Small intestine (tissue), 7 donors: ENCODE measurements at regions not wholly inside any gene's neighbourhood (a gene's known extent, or its start where the extent isn't known, plus 50 kb on each side); places are given as distances from the start of the nearest gene placed in this dataset.
A peak's percentile ranks its signal among the peaks of the same experiment; 100 is the strongest.

Experiments
- DNase-seq, 2 donors: peaks; one replicate each; pipeline versions ENCODE4 v3.0.0 to v3.0.0-alpha.2; 2013
- FAIRE-seq: peaks from 2 replicates; lab custom pipeline; 2012; peaks lifted over from hg19 to GRCh38; lab: Jason Lieb, UNC
- H3K27ac ChIP-seq, 3 donors: one replicate each; pipeline ENCODE4 v1.5.1; 2013; ENCODE audit warnings: low read length in 2 of 3, mild to moderate bottlenecking in 2 of 3, control low read depth in 1 of 3, inconsistent platforms in 1 of 3, low read depth in 1 of 3, moderate library complexity in 1 of 3
- H3K27me3 ChIP-seq, 3 donors: one replicate each; pipeline ENCODE4 v1.6.1; 2013; ENCODE audit warnings: low read length in 3 of 3, inconsistent platforms in 1 of 3; ENCODE audit not compliant: control insufficient read depth in 3 of 3, insufficient read depth in 3 of 3
- H3K36me3 ChIP-seq, 3 donors: one replicate each; pipeline ENCODE4 v1.6.1; 2013; ENCODE audit warnings: low read length in 3 of 3, inconsistent platforms in 1 of 3, low read depth in 1 of 3, mild to moderate bottlenecking in 1 of 3, moderate library complexity in 1 of 3; ENCODE audit not compliant: control insufficient read depth in 3 of 3, insufficient read depth in 2 of 3
- H3K4me1 ChIP-seq, 3 donors: one replicate each; pipeline ENCODE4 v1.6.1; 2013; ENCODE audit warnings: low read length in 2 of 3, inconsistent platforms in 1 of 3, low read depth in 1 of 3, mild to moderate bottlenecking in 1 of 3, moderate library complexity in 1 of 3; ENCODE audit not compliant: control insufficient read depth in 3 of 3, insufficient read depth in 2 of 3
- H3K4me3 ChIP-seq, 3 donors: one replicate each; pipeline ENCODE4 v1.5.1; 2013; ENCODE audit warnings: low read length in 3 of 3, control low read depth in 1 of 3, inconsistent platforms in 1 of 3, low read depth in 1 of 3, mild to moderate bottlenecking in 1 of 3, moderate library complexity in 1 of 3
- H3K9me3 ChIP-seq, 2 donors: one replicate each; pipeline ENCODE4 v1.6.1; 2013; ENCODE audit warnings: low read depth in 1 of 2, low read length in 1 of 2; ENCODE audit not compliant: control insufficient read depth in 2 of 2, insufficient read depth in 1 of 2
- whole genome bisulfite sequencing, 3 donors: extraction: QIAGEN DNeasy Blood & Tissue Kit; methylation state at CpG; one replicate each; pipeline ENCODE4 v1.1.7; 2013; 5-methylcytosine and 5-hydroxymethylcytosine counted together
- donor health status: healthy with polysubstance abuse.
- donor health status: control.
- donor health status: control.
- donor health status: Bipolar disorder and iron deficiency.
- donor health status: healthy.

DNA sequence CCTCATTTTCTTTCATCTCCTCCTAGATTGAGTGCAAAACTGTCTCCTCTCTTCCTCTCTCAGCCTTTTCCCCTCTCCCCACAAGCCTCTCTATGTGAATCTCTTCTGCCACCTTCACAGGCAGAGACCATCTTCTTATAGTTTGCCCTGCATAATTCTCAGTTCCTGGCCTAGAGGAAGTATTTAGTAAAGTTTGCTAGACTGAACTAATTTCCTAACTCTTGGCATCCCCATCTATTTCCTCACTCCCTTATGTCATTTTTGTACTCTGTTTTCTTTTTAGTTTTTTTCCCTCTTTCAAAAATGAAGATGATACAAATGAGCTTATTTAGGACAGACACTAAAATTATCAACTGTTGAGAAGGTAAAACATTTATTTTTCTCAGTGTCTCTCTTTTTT lies 66.0 kb downstream of the XCL2 start:
- Histone ChIP-seq H3K27me3 (no peaks in the 10 kb centered on the region), H3K4me3 (no peak overlapping the region), H3K27ac (no peak overlapping the region), H3K9me3 (peaks cover 0 to 14% of the 10 kb centered on the region in 2 donors), H3K4me1 (peaks cover 0 to 11% (median 0%) of the 10 kb centered on the region in 3 donors), H3K36me3 (no peaks in the 10 kb centered on the region)
- no peak for FAIRE-seq
- DNase-seq, result no peak

DNA sequence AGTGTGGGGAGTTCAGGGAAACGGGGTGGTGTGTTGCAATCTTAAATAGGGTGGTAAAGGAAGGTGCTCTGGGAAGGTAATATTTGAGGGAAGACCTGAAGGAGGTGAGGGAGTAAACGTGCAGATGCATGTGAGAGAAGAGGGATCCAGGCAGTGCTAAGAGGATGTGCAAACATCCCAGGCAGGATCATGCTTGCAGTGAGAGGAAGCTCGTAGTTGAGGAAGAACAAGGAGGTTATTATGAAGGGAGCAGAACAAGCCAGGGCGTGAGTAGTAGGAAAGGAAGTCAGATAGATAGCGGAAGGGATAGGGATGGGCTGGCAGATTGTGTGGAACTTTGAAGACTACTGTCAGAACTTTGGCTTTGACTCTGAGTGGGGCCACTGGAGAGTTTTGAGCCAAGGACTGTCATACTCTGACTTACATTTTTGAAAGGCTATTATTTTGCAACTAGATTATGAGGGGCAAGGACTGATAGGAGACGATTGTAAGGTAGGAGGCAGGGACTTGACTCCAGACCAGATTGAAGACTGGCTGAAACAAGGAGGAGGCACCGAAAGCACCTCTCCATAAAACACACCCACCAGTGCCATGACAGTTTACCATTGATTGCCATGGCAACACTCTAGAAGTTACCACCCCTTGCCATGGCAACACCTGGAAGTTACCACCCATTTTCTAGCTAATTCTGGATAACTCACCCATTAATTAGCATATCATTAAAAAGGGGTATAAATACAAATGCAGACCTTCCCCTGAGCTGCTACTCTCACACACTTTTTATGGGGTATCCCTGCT lies 67.0 kb downstream of the XCL2 start:
- peaks cover 0 to 6% (median 0%) of the 10 kb centered on the region in 3 donors for H3K4me1 ChIP-seq
- WGBS, 3 donors, result 46 to 75% (median 70%) methylated on average over 7 of the region's 7 CpGs
- H3K36me3 ChIP-seq, result no peaks in the 10 kb centered on the region
- peaks cover 0 to 14% of the 10 kb centered on the region in 2 donors for H3K9me3 ChIP-seq
- no peak overlapping the region for H3K4me3 ChIP-seq
- H3K27me3 ChIP-seq, result no peaks in the 10 kb centered on the region
- FAIRE-seq, result no peak
- H3K27ac ChIP-seq, result no peak overlapping the region
- DNase-seq, result no peak

DNA sequence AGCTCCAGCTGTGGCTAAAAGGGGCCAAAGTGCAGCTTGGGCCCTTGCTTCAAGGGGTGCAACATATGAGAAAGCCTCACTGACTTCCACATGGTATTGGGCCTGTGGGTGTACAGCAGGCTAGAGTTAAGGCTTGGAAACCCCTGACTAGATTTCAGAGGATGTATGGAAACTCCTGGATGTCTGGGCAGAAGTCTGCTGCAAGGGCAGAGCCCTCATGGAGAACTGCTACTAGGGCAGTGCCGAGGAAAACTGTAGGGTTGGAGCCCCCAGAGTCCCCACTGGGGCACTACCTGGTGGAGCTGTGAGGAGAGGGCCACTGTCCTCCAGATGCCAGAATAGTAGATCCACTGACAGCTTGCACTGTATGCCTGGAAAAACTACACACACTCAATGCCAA lies 69.5 kb downstream of the XCL2 start:
- peaks cover 0 to 10% (median 0%) of the 10 kb centered on the region in 3 donors for H3K4me1 ChIP-seq
- H3K36me3 ChIP-seq, result no peaks in the 10 kb centered on the region
- H3K27ac ChIP-seq, result no peak overlapping the region
- 87 to 95% (median 93%) methylated on average over 1 of the region's 1 CpG for WGBS, 3 donors
- H3K27me3 ChIP-seq, result no peaks in the 10 kb centered on the region
- FAIRE-seq, result no peak
- peaks cover 0 to 14% of the 10 kb centered on the region in 2 donors for H3K9me3 ChIP-seq
- H3K4me3 ChIP-seq, result no peak overlapping the region
- no peak for DNase-seq

- Histone ChIP-seq H3K36me3 (no peaks in the 10 kb centered on the region), H3K27ac (no peak overlapping the region), H3K27me3 (no peaks in the 10 kb centered on the region), H3K9me3 (peaks cover 0 to 14% of the 10 kb centered on the region in 2 donors), H3K4me1 (peaks cover 0 to 11% (median 0%) of the 10 kb centered on the region in 3 donors), H3K4me3 (no peak overlapping the region)
- FAIRE-seq, result no peak
- no peak for DNase-seq
Measured at GRCh38 chr1:168473126-168473525, 70.7 kb downstream of the XCL2 start.

GRCh38 chr1:168472223-168472622 lies 71.6 kb downstream of the XCL2 start:
- H3K4me1 ChIP-seq, result peaks cover 0 to 18% (median 6%) of the 10 kb centered on the region in 3 donors
- FAIRE-seq (no peak), DNase-seq (no peak)
- no peak overlapping the region for H3K27ac ChIP-seq
- WGBS, 3 donors, result 80 to 98% (median 91%) methylated on average over 2 of the region's 2 CpGs
- peaks cover 0 to 14% of the 10 kb centered on the region in 2 donors for H3K9me3 ChIP-seq
- H3K4me3 ChIP-seq, result no peak overlapping the region
- H3K36me3 ChIP-seq, result no peaks in the 10 kb centered on the region
- H3K27me3 ChIP-seq, result no peaks in the 10 kb centered on the region

GRCh38 chr1:168470901-168471431 lies 72.8 kb downstream of the XCL2 start:
- no peaks in the 10 kb centered on the region for H3K27me3 ChIP-seq
- H3K27ac ChIP-seq, result no peak overlapping the region
- WGBS, 3 donors, result 68 to 85% (median 74%) methylated on average over 1 of the region's 1 CpG
- DNase-seq (no peak), FAIRE-seq (no peak)
- H3K36me3 ChIP-seq, result no peaks in the 10 kb centered on the region
- peaks cover 0 to 28% (median 6%) of the 10 kb centered on the region in 3 donors for H3K4me1 ChIP-seq
- H3K9me3 ChIP-seq, result peaks cover 0 to 14% of the 10 kb centered on the region in 2 donors
- no peak overlapping the region for H3K4me3 ChIP-seq

- Histone ChIP-seq H3K4me1 (peaks cover 0 to 32% (median 6%) of the 10 kb centered on the region in 3 donors), H3K27me3 (no peaks in the 10 kb centered on the region), H3K36me3 (no peaks in the 10 kb centered on the region), H3K9me3 (peaks cover 0 to 8% of the 10 kb centered on the region in 2 donors), H3K4me3 (no peak overlapping the region), H3K27ac (peak overlapping the region in 2 of 3 donors; percentile 1 to 48)
- WGBS, 3 donors, result 35 to 55% (median 51%) methylated on average over 6 of the region's 6 CpGs
- DNase-seq (peak in 1 of 2 donors; percentile 60), FAIRE-seq (no peak)
Measured at GRCh38 chr1:168469690-168470089, 74.1 kb downstream of the XCL2 start.

DNA sequence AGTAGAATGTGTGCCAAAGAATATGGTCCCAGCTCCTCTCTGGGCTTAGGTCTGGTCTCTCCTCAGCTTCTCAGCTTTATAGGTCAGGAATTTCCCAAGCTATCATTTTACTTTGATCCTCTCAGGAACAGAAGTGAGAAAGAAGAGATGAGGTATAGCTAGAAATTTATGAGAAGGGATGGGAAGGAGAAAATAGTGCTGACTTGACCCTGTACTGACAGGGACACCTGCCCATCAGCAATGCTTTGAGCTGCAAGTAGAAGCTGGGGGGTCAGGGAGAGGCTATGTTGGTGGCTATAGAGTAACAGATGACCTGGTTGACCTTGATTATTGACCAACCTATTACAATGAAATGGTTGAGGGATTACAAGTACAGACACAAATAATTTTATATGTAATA lies 75.0 kb downstream of the XCL2 start:
- peaks cover 0 to 28% (median 6%) of the 10 kb centered on the region in 3 donors for H3K4me1 ChIP-seq
- FAIRE-seq, result no peak

More for the DNA sequence above, 75.0 kb downstream of the XCL2 start:
- Histone ChIP-seq H3K27ac (peak overlapping the region in 2 of 3 donors; percentile 6 to 24), H3K36me3 (no peaks in the 10 kb centered on the region), H3K9me3 (no peaks in the 10 kb centered on the region), H3K27me3 (no peaks in the 10 kb centered on the region), H3K4me3 (no peak overlapping the region)
- DNase-seq, result no peak
